Thoracic aorta (tissue), 2 donors: ENCODE measurements at regions not wholly inside any gene's neighbourhood (a gene's known extent, or its start where the extent isn't known, plus 50 kb on each side); places are given as distances from the start of the nearest gene placed in this dataset.

Experiments
- ATAC-seq: fragments of 150-250 bp; one replicate; pipeline ENCODE4 v1.8.0; 2017; ENCODE audit warnings: low read depth; ENCODE audit not compliant: insufficient number of reproducible peaks, low FRiP score
- DNase-seq: peaks from one replicate; pipeline ENCODE4 v3.0.0-alpha.2; 2020; ENCODE audit warnings: low spot score
- H3K27ac ChIP-seq, 2 donors: fragments of 200-600 bp; sonication (generic); 1 replicate in 1 of 2; 2 replicates in 1 of 2; pipeline ENCODE4 v1.5.1; 2016; ENCODE audit warnings: mild to moderate bottlenecking in 2 of 2, moderate library complexity in 2 of 2
- H3K27me3 ChIP-seq: fragments of 200-600 bp; sonication (generic); replicated peaks from 2 replicates; pipeline ENCODE4 v1.6.0; 2016; ENCODE audit warnings: mild to moderate bottlenecking; ENCODE audit not compliant: insufficient read depth
- H3K36me3 ChIP-seq: fragments of 200-600 bp; sonication (generic); one replicate; pipeline ENCODE4 v1.5.1; 2016
- H3K4me1 ChIP-seq, 2 donors: fragments of 200-600 bp; sonication (generic); 1 replicate in 1 of 2; 2 replicates in 1 of 2; pipeline versions ENCODE4 v1.5.1 to v1.6.0; 2016; ENCODE audit warnings: low read depth in 2 of 2, mild to moderate bottlenecking in 1 of 2; ENCODE audit not compliant: control insufficient read depth in 1 of 2
- H3K4me3 ChIP-seq: fragments of 200-600 bp; sonication (generic); 2 replicates; pipeline ENCODE4 v1.5.1; 2016; ENCODE audit warnings: mild to moderate bottlenecking
- H3K9me3 ChIP-seq: fragments of 200-600 bp; sonication (generic); 2 replicates; pipeline ENCODE4 v1.5.1; 2016
- CTCF ChIP-seq: fragments of 200-600 bp; sonication (generic); IDR thresholded peaks from one replicate; pipeline ENCODE4 v1.5.1; 2019; ENCODE audit warnings: antibody characterized with exemption

GRCh38 chr14:45621731-45622130 lies 368.7 kb upstream of the MIS18BP1 start:
- Histone ChIP-seq H3K4me1 (no peaks in the 10 kb centered on the region), H3K27me3 (no peaks in the 10 kb centered on the region), H3K9me3 (no peaks in the 10 kb centered on the region), H3K4me3 (no peak overlapping the region), H3K36me3 (no peaks in the 10 kb centered on the region), H3K27ac (no peak overlapping the region)
- TF ChIP-seq CTCF = no peak
- DNase-seq (no peak), ATAC-seq (no peak)

- no peak for DNase-seq
- Histone ChIP-seq H3K4me3 (no peak overlapping the region), H3K36me3 (no peaks in the 10 kb centered on the region), H3K27ac (no peak overlapping the region), H3K4me1 (no peaks in the 10 kb centered on the region), H3K27me3 (no peaks in the 10 kb centered on the region), H3K9me3 (no peaks in the 10 kb centered on the region)
- no peak for TF ChIP-seq CTCF
- no peak for ATAC-seq
Measured at GRCh38 chr14:45619831-45620230, 366.8 kb upstream of the MIS18BP1 start.

GRCh38 chr14:45610318-45610717 lies 357.3 kb upstream of the MIS18BP1 start:
- Histone ChIP-seq H3K4me1 (no peaks in the 10 kb centered on the region), H3K9me3 (no peaks in the 10 kb centered on the region), H3K4me3 (no peak overlapping the region), H3K36me3 (no peaks in the 10 kb centered on the region), H3K27me3 (no peaks in the 10 kb centered on the region), H3K27ac (no peak overlapping the region)
- ATAC-seq (no peak), DNase-seq (no peak)
- no peak for TF ChIP-seq CTCF

GRCh38 chr14:45587142-45587541 lies 334.1 kb upstream of the MIS18BP1 start:
- peaks cover 1% of the 10 kb centered on the region for H3K9me3 ChIP-seq
- H3K27ac ChIP-seq = no peak overlapping the region
- ATAC-seq (no peak), DNase-seq (no peak)
- no peaks in the 10 kb centered on the region for H3K27me3 ChIP-seq
- H3K4me1 ChIP-seq = no peaks in the 10 kb centered on the region
- no peak overlapping the region for H3K4me3 ChIP-seq
- TF ChIP-seq CTCF = no peak
- H3K36me3 ChIP-seq = no peaks in the 10 kb centered on the region

- Histone ChIP-seq H3K27ac (no peak overlapping the region), H3K27me3 (no peaks in the 10 kb centered on the region), H3K9me3 (no peaks in the 10 kb centered on the region), H3K4me3 (no peak overlapping the region), H3K36me3 (no peaks in the 10 kb centered on the region), H3K4me1 (no peaks in the 10 kb centered on the region)
- DNase-seq (no peak), ATAC-seq (no peak)
- TF ChIP-seq CTCF = no peak
Measured at GRCh38 chr14:45559626-45560025, 306.6 kb upstream of the MIS18BP1 start.
